Psoas muscle (tissue), 7 donors: ENCODE measurements at regions not wholly inside any gene's neighbourhood (a gene's known extent, or its start where the extent isn't known, plus 50 kb on each side); places are given as distances from the start of the nearest gene placed in this dataset.

Experiments used
- ATAC-seq, 4 donors: fragments of 200-7000 bp; cut with Tn5 transposase; one replicate each; pipeline ENCODE4 v1.9.1; 2020; ENCODE audit warnings: moderate library complexity in 3 of 4, mild to moderate bottlenecking in 2 of 4
- DNase-seq, 2 donors: peaks; one replicate each; pipeline ENCODE4 v3.0.0-alpha.2; 2020
- H3K27ac ChIP-seq: fragments of 200-600 bp; one replicate; pipeline ENCODE4 v1.8.0; 2022
- H3K27me3 ChIP-seq, 3 donors: fragments of 200-600 bp in 1 of 3; one replicate each; pipeline versions ENCODE4 v1.6.1 to v1.8.0; 2013 to 2022; ENCODE audit warnings: low read length in 2 of 3, mild to moderate bottlenecking in 2 of 3, moderate library complexity in 1 of 3; ENCODE audit not compliant: insufficient read depth in 3 of 3
- H3K36me3 ChIP-seq, 2 donors: fragments of 200-600 bp in 1 of 2; one replicate each; pipeline versions ENCODE4 v1.6.1 to v1.8.0; 2013 to 2022; ENCODE audit warnings: low read depth in 1 of 2, mild to moderate bottlenecking in 1 of 2, moderate library complexity in 1 of 2; ENCODE audit not compliant: insufficient read depth in 1 of 2
- H3K4me1 ChIP-seq: fragments of 200-600 bp; one replicate; pipeline ENCODE4 v1.8.0; 2022
- H3K4me3 ChIP-seq: fragments of 200-600 bp; one replicate; pipeline ENCODE4 v1.8.0; 2022; ENCODE audit warnings: mild to moderate bottlenecking
- H3K9me3 ChIP-seq: fragments of 200-600 bp; one replicate; pipeline ENCODE4 v1.8.0; 2022
- WGBS, 3 donors: extraction: QIAGEN DNeasy Blood & Tissue Kit; methylation state at CpG; one replicate each; pipeline versions ENCODE4 v1.1.6 to v1.1.7; 2013; 5-methylcytosine and 5-hydroxymethylcytosine counted together
- intact Hi-C, 2 donors: fragments of 100-400 bp; cut with DNase I; formaldehyde crosslinking; loops; one replicate each; pipeline versions ENCODE4 v1.11.0 to v1.14.2; 2022
- TF ChIP-seq, protein P1 (sequence below): fragments of 200-600 bp; IDR thresholded peaks from one replicate; pipeline ENCODE4 v1.8.0; 2022; ENCODE audit warnings: antibody characterized with exemption
- donor health status: healthy with polysubstance abuse.
- donor health status: DM: no; HTN: no; CAD: no; lungs with moderate emphysema.
- donor health status: Bipolar disorder and iron deficiency.
- donor health status: healthy.
- donor health status: DM: yes; HTN: yes; CAD: no.
- donor health status: DM: no; HTN: no; CAD: no.
- donor health status: DM: yes; HTN: yes; CAD: no.

DNA sequence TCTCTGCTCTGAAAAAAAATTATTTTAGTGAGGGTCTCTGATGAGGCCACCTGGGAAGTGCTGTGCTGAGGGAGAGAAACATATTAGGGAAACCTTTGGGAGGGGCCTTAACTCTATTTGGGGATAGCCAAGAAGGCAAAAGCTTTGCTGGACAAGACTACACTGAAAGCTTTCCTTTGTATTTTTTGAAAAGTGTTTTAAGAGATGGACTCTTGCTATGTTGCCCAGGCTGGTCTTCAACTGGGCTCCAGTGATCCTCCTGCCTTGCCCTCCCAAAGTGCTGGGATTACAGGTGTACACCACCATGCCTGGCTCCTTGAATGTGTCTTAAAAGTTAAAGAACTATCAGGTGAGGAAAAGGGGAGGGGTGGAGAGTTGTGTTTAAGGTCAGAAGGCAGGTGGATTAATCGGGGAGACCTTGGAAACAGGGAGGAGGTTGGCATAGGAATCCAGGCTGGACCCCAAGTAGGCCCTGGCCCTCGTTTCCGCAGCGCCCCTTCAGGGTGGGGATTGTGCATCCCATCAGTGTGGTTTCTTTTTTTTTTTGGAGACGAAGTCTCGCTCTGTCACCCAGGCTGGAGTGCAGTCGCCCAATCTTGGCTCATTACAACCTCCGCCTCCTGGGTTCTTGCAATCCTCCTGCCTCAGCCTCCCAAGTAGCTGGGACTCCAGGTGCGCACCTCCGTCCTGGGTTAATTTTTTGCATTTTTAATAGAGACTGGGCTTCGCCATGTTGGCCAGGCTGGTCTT is 92.1 kb downstream of the MYCN start:
- ATAC-seq (no peak), DNase-seq (no peak)
- no peaks in the 10 kb centered on the region for H3K4me1 ChIP-seq
- TF ChIP-seq, protein P1, sequence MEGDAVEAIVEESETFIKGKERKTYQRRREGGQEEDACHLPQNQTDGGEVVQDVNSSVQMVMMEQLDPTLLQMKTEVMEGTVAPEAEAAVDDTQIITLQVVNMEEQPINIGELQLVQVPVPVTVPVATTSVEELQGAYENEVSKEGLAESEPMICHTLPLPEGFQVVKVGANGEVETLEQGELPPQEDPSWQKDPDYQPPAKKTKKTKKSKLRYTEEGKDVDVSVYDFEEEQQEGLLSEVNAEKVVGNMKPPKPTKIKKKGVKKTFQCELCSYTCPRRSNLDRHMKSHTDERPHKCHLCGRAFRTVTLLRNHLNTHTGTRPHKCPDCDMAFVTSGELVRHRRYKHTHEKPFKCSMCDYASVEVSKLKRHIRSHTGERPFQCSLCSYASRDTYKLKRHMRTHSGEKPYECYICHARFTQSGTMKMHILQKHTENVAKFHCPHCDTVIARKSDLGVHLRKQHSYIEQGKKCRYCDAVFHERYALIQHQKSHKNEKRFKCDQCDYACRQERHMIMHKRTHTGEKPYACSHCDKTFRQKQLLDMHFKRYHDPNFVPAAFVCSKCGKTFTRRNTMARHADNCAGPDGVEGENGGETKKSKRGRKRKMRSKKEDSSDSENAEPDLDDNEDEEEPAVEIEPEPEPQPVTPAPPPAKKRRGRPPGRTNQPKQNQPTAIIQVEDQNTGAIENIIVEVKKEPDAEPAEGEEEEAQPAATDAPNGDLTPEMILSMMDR: no peak
- no peak overlapping the region for H3K4me3 ChIP-seq
- no peaks in the 10 kb centered on the region for H3K9me3 ChIP-seq
- H3K36me3 ChIP-seq: no peaks in the 10 kb centered on the region
- H3K27ac ChIP-seq: no peak overlapping the region
- WGBS, 3 donors: 96 to 99% (median 97%) methylated on average over 10 to 11 of the region's 11 CpGs
- no peaks in the 10 kb centered on the region for H3K27me3 ChIP-seq
- intact Hi-C loops: no loop called here

DNA sequence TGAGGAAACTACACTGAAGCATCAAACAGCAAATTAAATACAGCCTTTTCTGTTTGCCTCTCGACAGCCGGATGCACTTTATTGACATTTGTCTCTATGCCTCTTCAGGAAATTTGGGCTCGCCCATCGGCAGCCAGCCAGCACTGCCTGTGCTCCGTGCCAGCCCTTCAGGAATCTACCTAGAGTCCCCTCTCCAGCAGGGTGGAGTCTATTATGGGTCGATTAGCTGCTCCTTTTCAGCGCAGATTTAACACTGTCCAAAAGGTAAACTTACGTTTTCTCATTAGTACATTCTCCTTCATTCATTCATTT is 91.5 kb downstream of the MYCN start:
- Histone ChIP-seq H3K27ac (no peak overlapping the region), H3K4me1 (no peaks in the 10 kb centered on the region), H3K9me3 (no peaks in the 10 kb centered on the region), H3K4me3 (no peak overlapping the region), H3K36me3 (no peaks in the 10 kb centered on the region), H3K27me3 (no peaks in the 10 kb centered on the region)
- TF ChIP-seq, protein P1: no peak
- no peak for DNase-seq
- intact Hi-C loops: no loop called here
- WGBS, 3 donors: 48 to 53% (median 49%) methylated on average over 8 of the region's 8 CpGs
- ATAC-seq: no peak

DNA sequence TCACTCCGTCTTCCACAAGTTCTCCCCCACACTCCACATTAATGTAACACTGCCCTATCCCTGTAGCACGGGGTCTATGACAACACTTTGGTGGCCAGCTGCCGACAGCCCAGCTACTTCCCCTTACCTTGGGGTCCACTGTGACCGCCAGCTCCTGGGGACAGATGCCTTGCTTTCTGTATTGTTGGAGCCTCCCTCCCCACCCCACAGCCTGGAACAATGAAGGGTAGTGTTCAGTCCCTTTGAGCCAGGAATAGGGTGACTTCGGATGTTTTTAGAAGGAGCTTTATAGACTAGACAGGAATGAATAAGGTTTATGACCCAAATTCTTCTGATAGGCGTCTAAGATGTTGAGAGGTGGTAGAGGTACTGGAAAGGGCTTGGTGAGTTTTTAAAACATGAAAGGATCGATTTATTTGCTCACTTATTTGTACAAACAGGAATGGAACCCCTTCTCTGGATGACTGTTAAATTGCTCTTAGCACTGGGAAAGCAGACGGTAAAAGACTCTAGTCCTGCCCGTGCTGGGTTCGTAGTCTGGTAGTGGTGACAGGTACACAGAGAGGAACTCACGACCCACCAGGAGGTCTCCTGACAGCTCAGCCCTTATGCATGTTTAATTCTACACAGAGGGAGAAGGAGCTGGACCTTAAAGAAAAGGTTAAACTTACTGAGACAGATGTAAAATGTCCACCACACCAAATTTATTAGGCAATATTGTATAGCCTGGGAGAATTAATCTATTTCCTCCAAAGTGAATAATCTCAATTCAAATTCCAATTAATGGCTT is 90.9 kb downstream of the MYCN start:
- DNase-seq: no peak
- intact Hi-C loops: no loop called here
- no peaks in the 10 kb centered on the region for H3K36me3 ChIP-seq
- no peak for ATAC-seq
- no peaks in the 10 kb centered on the region for H3K4me1 ChIP-seq
- 80 to 86% (median 86%) methylated on average over 11 of the region's 11 CpGs for WGBS, 3 donors
- H3K27ac ChIP-seq: no peak overlapping the region
- TF ChIP-seq, protein P1: no peak
- H3K4me3 ChIP-seq: no peak overlapping the region
- no peaks in the 10 kb centered on the region for H3K9me3 ChIP-seq
- H3K27me3 ChIP-seq: no peaks in the 10 kb centered on the region

DNA sequence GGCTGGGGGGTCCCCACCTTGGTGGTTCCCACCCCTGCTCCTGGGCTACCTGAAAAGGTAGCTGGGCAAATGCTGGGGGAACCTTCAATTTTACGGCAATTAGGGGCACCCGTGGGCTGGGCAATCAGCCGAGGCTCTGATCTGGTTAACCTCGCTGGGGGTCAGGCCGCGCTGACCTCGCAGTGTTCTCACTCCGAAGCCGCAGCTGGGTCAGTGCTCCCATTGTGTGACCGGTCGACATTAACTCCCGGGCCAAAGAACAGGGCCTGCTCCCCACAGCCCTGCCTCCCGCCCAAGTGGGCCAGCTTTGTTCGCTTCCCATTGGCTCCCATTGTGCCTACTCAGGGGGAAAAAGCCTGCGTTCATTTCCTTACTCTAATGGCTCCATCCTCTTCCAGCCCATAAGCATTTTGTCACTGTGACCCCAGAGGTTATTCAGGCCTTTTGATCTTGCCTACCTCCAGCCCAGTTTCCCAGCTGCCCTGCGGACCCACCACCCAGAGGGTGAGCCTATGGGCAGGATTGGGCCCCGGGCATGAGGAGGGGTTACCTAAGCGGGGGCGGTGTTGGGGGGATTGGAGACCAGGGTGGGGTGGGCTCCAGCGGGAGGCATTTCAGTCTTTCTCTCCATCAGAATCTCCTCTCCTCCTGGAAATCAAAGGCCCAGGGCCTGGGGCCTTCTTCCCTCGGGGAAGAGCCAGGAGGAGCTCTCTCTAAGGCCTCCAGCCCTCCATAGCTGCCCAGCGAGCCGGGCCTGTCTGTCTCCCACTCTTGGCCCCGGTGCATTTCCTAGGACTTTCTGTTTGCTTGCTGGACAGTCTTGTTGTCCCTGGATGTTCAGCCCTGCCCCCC is 90.1 kb downstream of the MYCN start:
- TF ChIP-seq, protein P1: no peak
- Histone ChIP-seq H3K4me3 (no peak overlapping the region), H3K27me3 (no peaks in the 10 kb centered on the region), H3K4me1 (no peaks in the 10 kb centered on the region), H3K9me3 (no peaks in the 10 kb centered on the region), H3K27ac (no peak overlapping the region), H3K36me3 (no peaks in the 10 kb centered on the region)
- 86 to 90% (median 90%) methylated on average over 24 of the region's 24 CpGs for WGBS, 3 donors
- ATAC-seq: no peak
- intact Hi-C loops: no loop called here
- no peak for DNase-seq
